NOMO-1 (cell line): ENCODE measurements at regions not wholly inside any gene's neighbourhood (a gene's known extent, or its start where the extent isn't known, plus 50 kb on each side); places are given as distances from the start of the nearest gene placed in this dataset.
"Not testable (repeated sequence)": the region's sequence is repeated elsewhere in the genome, so short reads cannot be mapped to it uniquely, and the experiment has no call there.

ENCODE experiments used
- DNase-seq, 2 experiments: peaks; one replicate each; lab custom pipeline; 2025; ENCODE audit not compliant: unreplicated experiment in 2 of 2; lab: John Stamatoyannopoulos, UW

GRCh38 chrX:46235778-46236177, 309.4 kb downstream of the ZNF674 start:
- no peak for DNase-seq

- no peak for DNase-seq
Observed at GRCh38 chrX:46234775-46235174, 310.4 kb downstream of the ZNF674 start.

DNA sequence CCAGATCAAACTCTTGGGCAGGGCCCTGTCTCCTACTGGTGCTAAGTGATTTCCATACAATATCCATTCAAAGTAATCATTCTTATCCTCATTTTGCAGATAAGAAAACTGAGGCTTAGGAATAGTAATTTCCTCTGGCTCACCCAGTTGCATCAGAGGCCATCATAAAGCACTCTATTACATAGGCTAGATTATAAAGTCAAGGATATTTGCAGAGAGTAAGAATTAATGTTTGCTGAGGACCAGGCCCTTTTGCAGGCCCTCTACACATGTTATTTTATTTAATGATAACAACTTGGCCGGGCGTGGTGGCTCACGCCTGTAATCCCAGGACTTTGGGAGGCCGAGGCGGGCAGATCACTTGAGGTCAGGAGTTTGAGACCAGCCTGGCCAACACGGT, 316.8 kb downstream of the ZNF674 start:
- no peak for DNase-seq

DNA sequence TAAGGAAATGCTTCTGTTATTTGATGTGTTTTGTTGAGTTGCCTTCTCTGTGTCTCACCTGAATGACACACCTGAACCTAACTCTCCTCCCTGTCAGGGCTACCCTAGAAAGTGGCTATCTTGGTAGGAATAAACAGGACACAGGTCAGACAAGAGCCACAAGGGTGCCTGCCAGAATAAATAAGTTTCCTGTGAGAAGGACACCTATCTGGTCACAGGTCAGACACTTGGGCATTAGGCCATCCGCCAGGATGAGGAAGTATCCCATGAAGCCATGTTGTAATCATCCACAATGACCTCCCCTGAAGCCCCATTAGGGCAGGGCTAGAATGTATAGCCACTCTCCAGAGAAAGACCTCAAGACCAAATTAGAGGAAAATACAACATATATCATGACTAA, 318.8 kb downstream of the ZNF674 start:
- DNase-seq, result no peak

- DNase-seq, result not testable (repeated sequence)
Observed at GRCh38 chrX:46223499-46223898, 321.7 kb downstream of the ZNF674 start.

DNA sequence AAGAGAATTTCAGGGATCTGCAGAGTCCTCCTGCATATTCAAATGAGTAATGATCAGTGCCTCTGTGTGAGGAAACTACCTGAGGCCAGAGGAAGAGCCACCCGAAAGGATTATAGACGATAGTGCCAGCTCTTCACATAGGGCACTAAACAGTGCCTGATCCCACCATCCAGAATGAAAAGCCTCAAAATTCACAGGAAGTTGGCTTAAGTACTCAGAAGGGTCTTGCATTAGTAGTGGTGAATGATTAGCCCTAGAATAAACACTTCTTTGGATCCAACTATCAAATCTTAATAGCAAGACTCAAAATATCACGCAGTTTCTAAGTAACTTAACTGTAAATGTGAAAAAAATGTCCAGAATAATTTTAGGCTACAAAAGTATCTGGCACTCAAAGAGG, 324.4 kb downstream of the ZNF674 start:
- DNase-seq, result no peak

DNA sequence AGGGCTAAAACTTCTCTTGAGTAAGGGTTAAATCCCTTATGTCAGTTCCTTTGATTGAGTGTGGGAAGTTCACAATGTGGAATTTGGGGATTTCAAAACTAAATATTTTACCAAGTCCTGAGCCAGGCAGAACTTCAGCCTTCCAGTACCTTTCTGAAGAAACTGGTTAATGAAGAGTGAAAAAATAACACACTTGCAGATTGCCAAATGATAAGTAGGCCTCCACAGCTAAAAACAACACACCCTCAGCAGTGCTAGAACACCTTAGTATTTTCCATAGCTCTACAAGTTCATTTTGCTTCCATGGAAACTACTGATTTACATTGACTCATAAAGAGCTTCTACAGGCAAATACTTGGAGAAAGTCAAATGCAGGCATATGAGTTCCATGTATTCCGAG, 326.8 kb downstream of the ZNF674 start:
- DNase-seq, result no peak

DNA sequence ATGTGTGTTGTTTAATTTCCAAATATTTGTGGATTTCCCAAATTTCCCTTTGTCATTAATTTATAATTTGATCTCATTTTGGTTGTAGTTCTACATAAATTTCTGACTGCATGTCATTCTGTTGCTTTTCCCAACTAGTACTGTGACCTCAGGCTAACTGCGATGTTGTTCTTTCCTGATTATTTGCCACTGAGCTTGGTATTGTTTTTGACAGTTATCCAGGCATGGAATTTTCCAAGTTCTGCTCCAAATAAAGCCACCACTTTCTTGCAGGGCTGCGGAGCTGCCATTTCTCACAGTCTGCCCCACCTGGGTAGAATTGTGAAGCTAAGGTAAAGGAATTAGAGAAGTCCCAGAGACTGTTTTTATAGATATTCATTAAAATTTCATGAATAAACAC, 328.8 kb downstream of the ZNF674 start:
- no peak for DNase-seq

DNA sequence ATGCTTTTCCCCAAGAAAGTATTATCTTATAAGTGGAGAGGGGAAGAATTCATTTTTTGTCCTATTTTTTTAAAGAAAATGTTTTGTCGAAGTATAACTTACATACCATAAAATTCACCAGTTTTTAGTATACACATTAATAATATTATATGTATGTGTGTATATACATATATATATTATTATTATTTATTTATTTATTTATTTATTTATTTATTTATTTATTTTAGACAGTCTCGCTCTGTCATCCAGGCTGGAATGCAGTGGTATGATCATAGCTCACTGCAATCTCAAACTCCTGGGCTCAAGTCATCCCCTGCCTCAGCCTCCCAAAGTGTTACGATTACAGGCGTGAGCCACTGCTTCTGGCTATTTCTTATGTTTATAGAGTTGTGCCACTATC, 334.1 kb downstream of the ZNF674 start:
- DNase-seq, result no peak

DNA sequence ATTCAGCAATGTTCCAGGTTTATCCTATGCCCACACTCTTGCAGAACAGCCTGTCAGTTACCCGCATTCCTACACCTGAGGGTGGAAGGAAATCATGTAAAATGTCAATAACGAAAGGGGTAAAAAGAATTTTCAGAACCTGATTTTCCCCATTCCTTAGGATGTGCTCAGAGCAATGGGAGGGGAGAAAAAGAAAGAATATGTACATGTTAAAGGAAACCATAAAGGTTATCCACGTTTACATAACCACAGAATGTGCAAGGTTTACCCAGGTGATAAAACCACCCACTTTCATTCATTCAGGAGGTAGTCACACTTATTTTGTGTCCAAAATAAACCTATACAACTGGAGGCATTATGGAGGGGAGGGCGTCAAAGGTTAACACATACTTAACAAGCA, 335.5 kb downstream of the ZNF674 start:
- DNase-seq, result no peak

GRCh38 chrX:46209037-46209436, 336.2 kb downstream of the ZNF674 start:
- DNase-seq, result no peak

DNA sequence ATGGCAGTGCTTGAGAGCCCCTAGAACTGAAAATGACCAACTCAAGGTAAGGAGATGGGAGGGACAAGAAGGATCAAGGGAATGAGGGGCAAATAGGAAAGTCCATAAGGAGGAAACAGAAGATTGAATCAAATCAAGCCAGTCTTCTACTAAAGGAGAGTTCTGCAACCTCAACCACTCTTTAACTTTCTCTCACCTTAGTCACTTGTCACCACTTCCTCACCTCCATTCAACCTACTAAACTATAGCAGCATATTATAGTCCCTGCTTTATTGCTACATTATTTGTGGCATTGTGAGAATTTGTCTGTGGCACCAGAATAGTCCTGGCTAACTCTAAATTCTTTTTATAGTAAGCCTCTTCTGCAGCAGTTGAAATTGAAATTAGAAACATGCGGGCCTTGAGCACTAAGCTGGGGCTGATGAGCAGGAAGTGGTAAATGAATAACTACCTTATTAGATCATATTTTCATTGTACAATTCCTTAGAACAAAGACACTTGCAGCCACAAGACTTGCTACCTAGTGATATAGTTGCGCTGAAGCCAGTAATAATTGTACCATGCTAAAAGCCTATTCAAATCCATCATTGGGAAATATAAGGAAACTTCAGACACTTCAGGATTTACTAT, 336.9 kb downstream of the ZNF674 start:
- DNase-seq, result no peak

- no peak for DNase-seq
Observed at GRCh38 chrX:46204721-46205422, 340.3 kb downstream of the ZNF674 start.

GRCh38 chrX:46202733-46203514, 342.3 kb downstream of the ZNF674 start:
- DNase-seq, result no peak

GRCh38 chrX:46200413-46200812, 344.8 kb downstream of the ZNF674 start:
- DNase-seq, result no peak

- no peak for DNase-seq
Observed at GRCh38 chrX:46198858-46199257, 346.4 kb downstream of the ZNF674 start.

- DNase-seq, result not testable (repeated sequence)
Observed at GRCh38 chrX:46186811-46187106, 358.5 kb downstream of the ZNF674 start.

DNA sequence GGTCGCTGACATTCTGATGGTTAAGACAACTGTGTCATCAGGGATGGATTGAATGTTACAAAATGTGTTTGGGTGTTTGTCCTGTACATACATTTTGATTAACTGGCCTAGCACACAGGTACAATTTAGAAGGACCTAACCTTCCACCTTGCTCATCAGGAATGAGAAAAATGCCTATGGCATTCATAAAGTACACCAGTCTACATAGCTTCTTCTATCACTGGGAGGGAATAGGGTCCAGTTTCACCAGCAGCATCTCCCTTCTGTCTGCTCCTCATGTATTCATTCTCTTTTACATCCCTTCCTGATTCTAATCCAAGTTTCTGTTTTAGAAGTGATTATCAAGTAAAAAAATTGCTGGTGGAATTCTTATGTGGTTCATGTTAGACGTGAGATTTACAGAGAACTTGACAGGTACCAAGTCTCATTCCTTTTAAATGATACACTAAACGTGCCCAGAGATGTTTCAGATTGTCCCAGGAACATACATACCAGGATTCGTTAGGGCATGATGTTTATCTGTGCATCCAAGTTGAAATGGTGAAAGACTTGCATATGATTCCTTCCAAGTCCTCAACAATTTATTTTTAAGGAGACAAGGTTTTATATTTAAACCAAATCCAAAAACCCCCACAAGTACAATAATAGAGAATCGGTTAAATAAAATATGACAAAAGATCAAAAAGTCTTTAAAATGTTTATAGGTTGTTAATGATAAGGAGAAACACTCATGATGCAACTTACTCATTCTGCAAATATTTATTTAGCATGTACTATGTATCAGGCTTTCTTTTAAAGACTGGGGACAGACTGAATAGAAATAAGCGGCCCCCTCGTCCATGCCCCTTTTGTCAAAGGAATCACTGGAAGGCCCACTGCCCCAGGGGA, 359.1 kb downstream of the ZNF674 start:
- DNase-seq, result no peak

- DNase-seq, result no peak
Observed at GRCh38 chrX:46184749-46185148, 360.5 kb downstream of the ZNF674 start.

DNA sequence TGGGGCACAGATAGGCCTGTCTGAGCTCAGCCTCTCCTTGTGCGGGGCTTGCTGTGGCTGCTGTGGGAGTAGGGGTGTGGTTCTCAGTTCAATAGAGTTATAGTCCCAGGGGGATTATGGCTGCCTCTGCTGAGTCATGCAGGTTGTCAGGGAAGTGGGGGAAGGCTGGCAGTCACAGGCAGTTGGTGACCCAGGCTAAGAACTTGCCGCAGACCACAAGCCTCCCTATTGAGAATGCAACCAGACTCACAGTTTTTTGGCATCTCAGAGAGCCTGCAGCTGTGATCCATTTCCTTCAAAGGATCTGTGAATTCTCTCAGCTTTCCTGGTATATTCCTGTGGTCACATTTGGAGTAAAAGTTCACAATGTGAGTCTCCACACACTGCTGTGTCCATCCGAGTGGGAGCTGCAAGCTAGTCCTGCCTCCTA, 364.9 kb downstream of the ZNF674 start:
- DNase-seq, result peak; percentile 47 to 50

GRCh38 chrX:46179748-46180147, 365.5 kb downstream of the ZNF674 start:
- DNase-seq, result no peak
